Left kidney (tissue), 1 donor: ENCODE measurements at regions not wholly inside any gene's neighbourhood (a gene's known extent, or its start where the extent isn't known, plus 50 kb on each side); places are given as distances from the start of the nearest gene placed in this dataset.

Source experiments
- DNase-seq: peaks from one replicate; pipeline ENCODE4 v3.0.0-alpha.2; 2013

DNA sequence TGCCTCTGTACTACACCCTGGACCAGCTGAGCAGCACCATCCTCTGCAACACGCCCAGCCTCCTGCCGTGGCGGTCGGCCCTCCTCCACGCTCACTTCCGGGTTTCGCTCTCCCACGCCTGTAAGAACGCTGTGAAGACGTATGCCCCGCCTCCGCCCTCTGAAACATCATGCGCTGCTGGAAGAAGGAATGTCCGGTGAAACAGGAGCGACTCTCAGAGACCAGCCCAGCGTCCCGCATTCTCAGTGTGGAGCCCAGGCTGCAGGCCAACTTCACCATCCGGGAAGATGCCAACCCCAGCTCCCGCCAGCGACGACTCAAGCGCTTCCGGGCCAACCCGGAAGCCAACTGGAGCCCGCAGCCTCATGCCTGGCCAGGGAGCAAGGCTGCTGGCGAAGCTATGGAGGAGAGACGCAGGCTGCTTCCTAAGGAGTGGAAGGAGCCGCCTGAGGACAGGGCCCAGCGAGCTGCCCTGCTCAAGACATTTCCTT lies 186.1 kb upstream of the SLITRK2 start:
- no peak for DNase-seq

DNA sequence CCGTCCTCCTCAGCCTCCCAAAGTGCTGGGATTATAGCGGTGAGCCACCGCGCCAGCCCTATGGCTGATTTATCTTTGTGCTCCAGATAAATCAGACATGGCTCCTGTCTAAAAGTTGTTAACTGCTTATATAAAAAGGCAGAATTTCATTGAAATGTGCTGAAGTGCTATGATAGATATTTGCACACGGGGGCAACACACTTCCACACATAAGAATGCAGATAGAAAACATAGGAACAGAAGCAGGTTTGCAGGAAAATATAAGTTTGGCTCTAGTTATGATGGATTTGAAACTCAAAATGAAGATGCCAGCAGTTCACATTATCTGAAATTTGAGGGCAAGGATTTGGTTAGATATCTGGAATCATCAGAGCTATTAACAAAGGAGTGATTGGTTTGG lies 163.1 kb upstream of the SLITRK2 start:
- no peak for DNase-seq

DNA sequence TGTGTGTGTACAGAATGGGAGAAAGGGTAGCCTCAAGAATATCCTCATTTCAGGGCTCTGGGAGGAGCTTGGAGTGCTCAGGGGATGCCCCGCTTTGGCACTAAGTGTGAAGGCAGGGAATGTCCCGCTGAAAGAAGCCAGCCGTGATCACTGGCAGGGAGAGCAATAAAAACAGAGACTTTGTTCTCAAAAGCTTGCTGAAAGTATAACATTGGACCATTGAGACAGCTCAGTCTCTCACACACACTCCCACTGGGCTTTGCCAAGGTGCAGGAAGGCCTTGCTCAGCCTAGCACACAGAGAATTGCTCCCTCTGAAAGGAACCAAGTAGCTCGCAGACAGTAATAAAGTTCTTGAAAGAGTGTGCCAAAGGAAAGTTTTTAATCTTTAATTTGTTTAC lies 143.8 kb upstream of the SLITRK2 start:
- DNase-seq = no peak

DNA sequence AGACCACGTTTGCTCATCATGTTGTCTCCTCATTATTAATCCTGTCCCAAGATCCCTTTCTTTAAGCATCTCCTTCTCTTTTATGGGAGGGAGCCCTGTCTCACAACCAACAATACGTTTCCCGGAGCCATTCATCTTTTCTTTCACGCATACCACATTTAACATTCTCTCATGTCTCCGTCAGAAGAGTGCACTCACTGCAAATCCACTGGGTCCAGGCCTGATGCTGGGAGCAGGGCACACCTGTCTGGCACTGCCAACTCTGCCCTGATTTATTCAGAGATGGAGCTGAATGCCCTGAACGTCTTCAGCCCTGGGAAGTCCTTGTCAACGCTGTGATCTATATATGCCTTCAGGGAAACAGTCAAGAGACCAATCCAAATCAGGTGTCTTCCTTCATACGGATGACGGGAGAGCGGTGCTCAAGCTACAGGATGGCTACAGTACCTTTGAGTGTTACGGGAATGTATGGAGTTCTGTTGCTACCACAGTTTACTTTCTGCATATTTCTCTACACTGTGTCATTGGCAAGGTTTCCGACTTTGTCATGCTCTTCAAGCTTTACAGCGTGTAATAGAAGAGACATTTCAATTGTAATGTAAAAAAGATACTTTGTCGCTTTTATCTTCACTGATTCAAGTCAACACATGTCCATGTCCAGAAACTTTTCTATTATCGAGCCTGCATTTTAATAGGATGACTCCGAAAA lies 140.4 kb upstream of the SLITRK2 start:
- no peak for DNase-seq

DNA sequence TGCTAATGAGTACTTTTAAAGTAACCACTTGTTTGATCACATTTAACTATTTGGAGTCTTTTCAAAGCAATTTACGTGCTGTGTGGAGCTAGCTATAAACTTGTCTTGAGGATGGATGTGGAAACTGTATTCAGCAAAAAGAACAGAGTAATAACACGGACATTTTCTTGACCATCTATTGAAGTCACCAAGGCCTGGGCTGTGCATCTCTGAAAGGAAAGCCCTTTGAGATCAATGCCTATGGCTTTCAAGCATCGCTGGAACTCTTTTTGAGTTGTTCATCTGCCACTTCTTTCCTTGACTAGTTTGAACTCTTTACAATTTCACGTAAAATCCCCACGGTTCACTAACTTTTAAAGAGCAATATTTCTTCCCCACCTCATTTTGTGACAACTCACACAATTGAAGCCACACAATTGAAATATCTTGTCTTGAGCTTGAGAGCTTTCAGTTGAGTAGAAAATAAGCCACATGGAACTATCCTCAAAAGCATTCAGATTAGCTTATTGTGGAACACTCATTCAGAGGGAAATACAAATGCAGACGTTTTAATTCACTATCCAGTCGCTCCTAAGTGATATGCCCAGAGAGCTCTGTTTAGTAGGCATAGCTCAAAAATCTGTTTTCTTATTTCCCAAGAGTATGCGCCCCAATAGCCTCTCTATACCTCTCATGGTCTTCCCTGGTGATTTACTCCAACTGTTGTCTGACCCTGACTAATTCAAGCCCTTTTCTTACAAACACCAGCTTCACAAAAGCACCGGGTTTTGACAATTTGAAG lies 134.9 kb upstream of the SLITRK2 start:
- no peak for DNase-seq

DNA sequence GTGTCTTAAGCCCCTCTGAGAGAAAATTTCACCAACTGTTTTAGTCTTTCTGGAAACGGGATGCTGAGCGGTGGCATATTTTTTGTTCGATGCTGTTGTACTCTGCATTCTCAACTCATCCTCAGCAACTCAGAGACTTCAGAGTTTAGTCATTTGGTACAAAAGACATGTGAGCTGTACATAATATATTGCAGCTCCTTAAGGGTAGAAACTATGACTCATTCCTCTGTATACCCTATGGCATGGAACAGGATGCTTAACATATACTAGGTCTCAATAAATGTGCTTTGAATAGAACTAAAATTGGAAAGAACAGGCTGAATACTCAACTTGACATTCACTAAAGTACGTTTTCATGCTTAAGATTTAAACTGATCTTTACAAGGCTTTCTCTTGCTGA lies 130.5 kb upstream of the SLITRK2 start:
- no peak for DNase-seq

DNA sequence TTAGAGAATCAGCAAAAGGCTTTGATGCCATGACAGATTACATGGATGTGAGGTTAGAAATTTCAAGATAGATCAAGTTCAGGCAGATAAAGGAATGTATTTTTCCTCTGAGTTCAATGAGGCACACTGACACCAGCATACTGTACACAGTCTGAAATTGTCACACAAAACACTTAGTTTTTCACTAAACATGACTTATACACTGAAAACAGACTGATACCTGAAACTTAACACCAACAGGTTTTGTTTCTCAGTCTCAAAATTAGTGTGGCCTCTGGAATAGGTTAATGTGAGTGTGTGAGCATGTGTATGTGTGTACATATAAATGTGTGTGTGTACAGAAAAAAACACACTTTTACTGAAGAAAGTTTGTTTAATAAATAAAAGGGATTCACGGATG lies 129.9 kb upstream of the SLITRK2 start:
- DNase-seq = no peak

DNA sequence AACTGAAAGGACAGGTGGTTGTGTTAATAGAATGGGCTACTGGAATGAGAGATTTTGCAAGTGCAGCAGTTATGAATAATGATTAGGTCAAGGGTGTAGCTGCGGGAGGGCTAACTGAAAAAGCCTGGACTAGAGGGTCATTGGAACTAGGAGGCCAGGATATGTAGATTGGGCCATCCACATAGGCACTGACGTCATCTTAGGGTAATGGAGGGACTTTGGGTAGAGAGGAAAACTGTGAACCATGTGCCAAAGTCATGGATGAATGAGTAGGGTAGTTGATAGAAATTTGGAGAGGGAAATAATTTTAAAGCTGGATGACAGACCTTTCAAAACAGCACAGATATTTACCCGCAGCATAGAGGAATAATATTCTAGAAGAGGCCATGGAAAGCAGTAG lies 123.6 kb upstream of the SLITRK2 start:
- no peak for DNase-seq

DNA sequence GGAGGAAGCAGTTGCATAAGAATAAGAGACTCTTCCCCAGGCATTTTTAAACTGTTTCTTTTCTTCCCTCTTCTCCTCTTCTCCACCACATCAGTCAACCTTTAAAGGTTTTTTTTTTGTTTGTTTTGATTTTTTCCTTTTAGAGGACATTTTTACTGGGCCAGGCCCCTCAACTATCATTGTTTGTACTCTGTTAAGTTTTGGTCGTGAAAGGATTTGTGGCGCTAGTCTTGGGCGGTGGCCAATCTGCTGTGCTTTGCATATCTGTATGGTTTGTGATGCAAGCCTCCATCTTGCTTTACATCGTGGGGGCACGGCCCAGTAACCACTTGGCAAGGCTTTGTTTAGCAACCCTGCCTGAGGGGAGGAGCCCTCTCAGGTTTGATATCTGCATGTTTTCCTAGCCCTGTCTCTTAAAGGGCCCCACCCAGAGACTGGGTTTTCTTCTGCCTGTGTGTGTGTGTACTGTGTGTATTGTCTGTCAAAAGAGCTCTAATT lies 101.9 kb upstream of the SLITRK2 start:
- DNase-seq = no peak

DNA sequence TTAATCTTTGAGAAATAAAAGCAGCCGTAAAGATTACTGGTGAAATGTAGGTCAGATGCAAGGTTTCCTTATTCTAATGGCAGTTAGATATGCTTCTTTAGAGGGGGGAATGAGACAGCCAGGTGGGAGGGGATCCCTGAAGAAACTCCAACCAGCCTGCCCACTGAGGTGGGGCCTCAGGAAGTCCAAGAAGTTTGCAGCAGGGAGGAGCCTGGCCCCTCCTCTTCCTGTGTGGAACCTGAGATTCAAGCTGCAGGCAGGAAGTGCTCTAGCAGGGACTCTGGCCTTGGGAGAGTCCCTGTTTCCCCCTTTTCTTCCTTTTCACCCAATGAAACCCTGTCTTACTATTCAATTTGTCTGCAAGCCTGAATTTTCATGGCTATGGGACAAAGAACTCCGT lies 101.4 kb upstream of the SLITRK2 start:
- no peak for DNase-seq

DNA sequence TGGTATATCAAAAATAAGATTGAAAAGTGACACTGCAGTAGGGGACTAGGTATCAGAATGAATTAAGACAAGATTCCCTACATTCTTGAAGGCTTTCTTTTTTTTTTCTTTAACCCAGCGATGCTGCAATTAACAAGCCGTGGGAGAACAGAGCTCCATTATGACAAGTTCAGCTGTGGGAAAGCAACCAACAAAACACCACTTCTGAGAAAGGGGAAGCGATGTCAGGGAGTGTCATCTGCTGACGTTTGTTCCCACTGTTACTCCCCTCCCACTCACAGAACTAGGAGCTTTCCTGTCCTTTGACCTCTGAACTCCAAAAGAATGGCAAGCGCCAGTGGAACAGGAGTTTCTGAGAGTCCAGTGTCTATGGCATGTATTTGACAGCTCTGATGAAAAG lies 90.2 kb upstream of the SLITRK2 start:
- DNase-seq = no peak

DNA sequence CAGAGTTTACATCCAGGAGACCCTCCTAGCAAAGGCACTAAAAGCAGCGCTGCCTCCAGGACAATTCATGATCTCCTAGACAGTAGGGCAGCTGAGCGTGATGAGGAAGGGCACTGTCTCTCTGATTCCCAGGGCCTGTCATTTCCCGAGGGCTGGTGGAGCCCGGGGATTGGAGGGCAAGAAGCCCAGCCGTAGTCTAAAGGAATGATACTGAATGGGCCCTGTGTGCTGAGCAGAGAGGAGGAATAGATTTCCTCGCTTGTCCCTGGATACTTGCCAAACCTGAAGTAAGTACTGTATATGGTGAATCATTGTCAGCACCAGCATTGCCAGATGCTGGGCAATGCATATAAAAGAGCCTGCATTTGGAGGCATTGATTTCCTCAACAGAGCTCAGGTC lies 88.0 kb upstream of the SLITRK2 start:
- no peak for DNase-seq

DNA sequence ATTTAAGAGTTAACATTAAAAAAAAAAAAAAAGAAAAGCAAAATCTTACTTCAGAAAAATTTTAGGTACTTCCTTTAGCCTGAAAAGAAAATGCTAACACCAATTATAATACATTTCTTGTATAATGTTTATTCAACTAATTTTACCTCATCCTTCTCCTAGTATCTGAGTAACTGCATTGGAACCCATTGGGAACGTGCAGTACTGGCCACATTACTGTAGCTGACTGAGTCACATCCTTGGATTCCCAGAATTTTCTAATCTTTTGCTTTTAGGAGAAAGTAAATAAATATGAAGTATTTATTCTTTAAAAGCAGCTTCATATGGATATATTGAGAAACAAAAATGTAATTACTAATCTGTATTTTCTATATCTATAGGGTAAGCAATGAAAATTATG lies 82.6 kb upstream of the SLITRK2 start:
- DNase-seq = no peak

DNA sequence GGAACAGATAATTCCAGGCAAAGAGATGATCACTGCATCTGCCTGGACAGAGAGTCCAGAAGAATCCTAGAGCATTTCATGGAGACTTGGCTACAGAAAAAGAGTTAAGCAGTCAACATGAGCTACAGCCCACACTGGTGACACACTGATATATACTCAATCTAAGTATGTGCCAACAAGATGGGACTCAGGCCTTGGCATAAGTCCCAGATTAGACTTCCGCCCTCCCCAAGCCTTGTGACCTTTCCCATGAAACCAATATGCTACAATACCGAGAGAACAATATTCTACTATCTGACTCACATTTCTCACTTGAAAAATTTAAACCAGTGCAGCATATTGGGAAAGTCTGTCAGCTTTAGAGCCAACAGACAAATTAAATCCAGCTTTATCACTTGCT lies 65.7 kb upstream of the SLITRK2 start:
- no peak for DNase-seq
